22Rv1 (cell line): ENCODE measurements at regions not wholly inside any gene's neighbourhood (a gene's known extent, or its start where the extent isn't known, plus 50 kb on each side); places are given as distances from the start of the nearest gene placed in this dataset.

ENCODE experiments used
- CTCF ChIP-seq: fragments of 450-650 bp; IDR thresholded peaks from 2 replicates; pipeline ENCODE4 v1.5.1; 2017; ENCODE audit warnings: mild to moderate bottlenecking
- ZFX ChIP-seq: fragments of 450-650 bp; IDR thresholded peaks from 2 replicates; pipeline ENCODE4 v1.6.1; 2017; ENCODE audit warnings: antibody characterized with exemption, borderline replicate concordance

DNA sequence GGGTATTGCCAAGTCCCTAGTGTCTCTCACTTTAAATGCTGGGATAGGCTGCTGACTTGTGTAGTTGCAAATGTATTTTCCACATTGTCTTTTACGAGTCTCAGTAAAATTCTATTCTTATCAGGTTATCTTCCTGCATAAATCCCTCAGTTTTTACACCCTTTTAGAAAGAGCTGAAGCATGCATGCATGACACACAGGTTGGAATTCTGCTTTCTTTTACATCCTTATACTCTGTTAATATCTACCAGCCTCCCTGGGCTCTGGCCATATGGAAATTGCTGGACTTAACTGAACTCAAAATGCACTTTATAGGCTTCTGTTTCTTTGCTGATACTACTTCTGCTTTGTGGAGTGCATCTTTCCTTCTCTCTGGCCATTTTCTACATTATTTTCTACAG, 477.4 kb downstream of the FRK start:
- TF ChIP-seq CTCF (no peak), ZFX (no peak)
